HG02973 (cell line): ENCODE measurements at regions not wholly inside any gene's neighbourhood (a gene's known extent, or its start where the extent isn't known, plus 50 kb on each side); places are given as distances from the start of the nearest gene placed in this dataset.
"Not testable (repeated sequence)": the region's sequence is repeated elsewhere in the genome, so short reads cannot be mapped to it uniquely, and the experiment has no call there.

Experiments
- ATAC-seq: cut with Tn5 transposase; IDR thresholded peaks from one replicate; pipeline ENCODE4 v1.9.1; 2021; ENCODE audit warnings: moderate library complexity; ENCODE audit not compliant: unreplicated experiment

DNA sequence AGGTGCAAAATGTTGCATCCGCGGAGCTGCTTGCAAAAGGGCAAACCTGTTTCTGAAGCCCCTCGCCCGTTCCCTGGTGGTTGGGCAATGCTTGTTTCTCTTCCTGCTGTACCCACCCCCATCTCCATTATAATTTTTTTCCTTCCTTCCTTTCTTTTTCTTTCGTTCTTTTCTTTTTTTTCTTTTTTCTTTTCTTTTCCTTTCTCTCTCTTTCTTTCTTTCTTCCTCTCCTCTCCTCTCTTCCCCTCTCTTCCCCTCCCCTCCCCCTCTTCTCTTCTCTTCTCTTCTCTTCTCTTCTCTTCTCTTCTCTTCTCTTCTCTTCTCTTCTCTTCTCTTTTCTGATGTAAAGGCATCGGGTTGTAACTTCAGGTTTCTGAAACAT is 278.2 kb downstream of the GATA3 start:
- ATAC-seq = no peak

DNA sequence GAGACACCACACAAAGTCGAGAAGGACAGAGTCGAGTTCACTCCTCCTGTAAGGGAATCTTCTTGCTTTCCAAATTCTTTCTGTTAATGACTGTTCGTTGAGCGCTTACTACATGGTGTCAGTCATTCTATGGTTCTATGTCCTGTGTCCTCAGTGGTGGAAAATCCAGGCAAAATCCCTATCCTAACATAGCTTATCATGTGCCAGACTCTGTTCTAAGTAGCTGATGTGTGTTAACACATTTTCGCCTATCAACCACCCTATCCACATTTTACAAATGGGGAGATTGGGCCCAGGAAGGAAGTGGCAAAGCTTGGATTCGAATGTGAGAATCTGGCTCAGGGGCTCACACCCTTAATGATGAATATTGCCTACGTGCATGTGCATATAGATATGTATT is 280.1 kb downstream of the GATA3 start:
- ATAC-seq = no peak

DNA sequence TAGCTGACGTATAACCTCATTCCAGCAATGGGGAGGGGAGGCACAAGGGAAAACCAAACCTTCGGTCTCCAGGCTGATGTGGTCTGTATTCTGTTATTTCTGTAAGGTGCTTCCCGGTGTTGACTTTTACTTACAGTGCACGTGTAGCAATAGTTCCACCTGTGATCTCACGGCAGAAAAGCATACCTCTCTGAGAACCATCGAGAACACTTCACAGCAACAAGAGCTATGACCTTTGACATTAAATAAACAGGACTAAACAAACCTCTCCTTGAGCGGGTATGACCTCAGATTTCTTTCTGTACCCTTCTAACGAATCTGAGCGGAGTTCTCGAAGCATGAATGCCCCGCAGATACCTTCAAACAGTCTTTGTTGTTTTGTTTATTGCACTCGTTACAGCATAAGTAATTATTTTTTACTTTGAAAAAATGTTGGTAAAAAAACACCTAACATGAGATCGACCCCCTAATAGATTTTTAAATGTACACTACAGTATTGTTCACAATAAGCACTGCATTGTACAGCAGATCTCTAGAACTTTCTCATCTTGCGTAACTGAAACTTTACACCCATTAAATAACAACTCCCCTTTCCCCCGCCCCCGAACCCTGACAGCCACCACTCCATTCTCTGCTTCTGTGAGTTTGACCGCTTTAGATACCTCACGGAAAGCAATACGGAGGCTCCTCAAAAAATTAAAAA is 282.3 kb downstream of the GATA3 start:
- ATAC-seq = no peak

DNA sequence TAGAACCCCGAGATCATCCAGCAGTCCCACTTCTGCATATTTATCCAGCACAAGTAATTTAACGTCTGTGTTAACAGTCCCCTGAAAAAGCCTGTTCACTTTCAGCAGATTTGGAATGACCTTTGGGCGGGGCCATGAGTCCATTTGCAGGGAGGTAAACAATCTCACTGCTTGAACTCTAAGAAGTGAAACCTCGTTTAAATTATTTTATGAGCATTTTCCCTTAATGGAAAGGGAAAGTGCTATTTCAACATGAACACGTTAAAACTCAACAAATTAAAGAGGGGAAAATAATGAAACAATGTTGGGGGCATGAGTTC is 282.8 kb downstream of the GATA3 start:
- ATAC-seq = no peak

DNA sequence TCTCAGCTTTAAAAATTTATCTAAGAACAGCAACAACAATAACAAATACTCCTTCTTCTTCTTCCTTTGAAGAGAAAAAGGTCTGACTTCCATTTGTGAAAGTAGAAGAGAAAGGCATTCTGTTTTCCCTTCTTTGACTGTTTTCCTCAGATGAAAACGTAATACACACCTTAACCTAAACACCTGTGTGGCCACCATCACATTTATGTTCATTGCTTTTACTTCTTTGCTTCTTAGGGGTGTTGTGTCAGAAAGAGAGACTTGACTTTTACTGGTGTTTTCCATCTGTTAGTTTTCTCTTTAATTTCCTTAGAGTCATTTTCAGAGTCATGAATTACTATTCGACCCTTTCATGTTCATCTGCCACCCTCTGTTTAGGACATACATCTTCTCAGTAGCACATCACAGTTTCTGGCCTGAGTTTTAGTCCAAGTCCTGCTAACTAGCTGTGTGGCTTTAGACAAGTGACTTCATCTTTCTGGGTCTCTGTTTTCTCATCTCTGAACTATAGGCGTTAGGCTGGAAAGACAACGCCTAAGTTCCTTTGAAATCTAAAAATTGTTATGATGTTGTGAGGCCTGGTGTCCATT is 283.8 kb downstream of the GATA3 start:
- no peak for ATAC-seq

DNA sequence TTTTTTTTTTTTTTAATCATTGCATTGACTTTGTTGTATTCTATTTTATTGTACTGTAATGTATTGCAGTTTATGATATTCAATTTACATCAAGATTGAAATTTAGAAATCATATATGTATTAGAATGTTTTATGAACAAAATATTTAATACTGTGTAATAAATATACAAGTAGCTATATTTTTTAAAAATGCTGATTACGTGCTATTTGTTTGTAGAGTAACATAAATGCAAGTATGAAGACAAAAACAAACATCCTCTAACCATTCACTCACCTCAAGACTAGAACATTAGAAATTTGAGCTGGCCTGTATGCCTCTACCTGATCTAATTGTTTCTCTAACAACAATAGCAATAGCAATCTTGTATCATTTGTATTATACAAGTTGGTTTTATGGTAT is 290.3 kb downstream of the GATA3 start:
- no peak for ATAC-seq

DNA sequence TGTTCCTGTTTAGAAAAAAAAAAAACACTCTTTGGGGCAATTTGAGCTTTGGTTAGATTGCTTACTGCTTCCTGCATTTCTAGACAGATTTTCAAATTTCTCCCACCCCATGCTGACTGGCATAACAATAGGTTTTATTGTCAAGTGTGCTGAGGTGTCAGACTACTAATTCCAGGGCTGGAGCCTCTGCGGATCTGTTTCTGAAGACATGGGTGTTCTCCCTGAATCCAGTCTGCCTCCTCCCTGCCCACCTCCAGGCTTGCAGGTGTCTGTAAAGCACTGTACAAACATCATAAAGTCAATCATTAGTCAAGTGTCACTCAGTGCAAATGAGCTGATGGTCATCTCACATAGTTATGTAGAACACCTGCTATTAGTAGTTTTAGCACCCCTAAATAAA is 292.4 kb downstream of the GATA3 start:
- no peak for ATAC-seq

DNA sequence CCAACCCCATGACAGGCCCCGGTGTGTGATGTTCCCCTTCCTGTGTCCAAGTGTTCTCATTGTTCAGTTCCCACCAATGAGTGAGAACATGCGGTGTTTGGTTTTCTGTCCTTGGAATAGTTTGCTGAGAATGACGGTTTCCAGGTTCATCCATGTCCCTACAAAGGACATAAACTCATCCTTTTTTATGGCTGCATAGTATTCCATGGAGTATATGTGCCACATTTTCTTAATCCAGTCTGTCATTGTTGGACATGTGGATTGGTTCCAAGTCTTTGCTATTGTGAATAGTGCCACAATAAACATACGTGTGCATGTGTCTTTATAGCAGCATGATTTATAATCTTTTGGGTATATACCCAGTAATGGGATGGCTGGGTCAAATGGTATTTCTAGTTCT is 293.1 kb downstream of the GATA3 start:
- ATAC-seq = not testable (repeated sequence)

DNA sequence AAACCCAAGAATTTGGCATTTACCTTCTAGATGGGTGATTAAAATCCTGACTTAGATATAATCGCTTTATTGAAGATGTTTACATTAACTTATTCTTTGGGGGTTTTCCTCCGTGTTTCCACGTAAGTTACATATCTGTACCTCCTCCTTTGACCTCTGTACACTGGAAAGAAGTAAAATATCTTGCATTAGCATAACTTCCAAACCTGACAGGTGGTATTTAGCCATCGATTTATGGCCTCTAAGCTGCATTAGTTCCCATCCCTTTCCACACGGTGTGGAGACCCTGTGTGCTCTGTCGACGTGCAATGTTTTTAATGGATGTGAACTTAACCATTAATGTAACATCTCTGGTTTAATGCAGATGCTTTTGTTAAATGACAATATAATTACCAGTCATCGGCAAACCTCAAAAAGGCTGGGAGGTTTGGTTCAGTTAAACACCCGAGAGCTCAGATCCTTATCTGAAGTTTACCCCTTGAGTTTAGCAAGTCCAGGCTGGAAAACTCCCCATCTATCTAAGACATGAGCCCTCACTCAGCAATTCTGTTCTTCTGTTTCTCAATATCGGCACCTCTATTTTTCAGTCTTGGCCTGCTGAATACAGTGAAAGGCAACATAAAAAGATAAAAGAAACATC is 295.2 kb downstream of the GATA3 start:
- no peak for ATAC-seq

DNA sequence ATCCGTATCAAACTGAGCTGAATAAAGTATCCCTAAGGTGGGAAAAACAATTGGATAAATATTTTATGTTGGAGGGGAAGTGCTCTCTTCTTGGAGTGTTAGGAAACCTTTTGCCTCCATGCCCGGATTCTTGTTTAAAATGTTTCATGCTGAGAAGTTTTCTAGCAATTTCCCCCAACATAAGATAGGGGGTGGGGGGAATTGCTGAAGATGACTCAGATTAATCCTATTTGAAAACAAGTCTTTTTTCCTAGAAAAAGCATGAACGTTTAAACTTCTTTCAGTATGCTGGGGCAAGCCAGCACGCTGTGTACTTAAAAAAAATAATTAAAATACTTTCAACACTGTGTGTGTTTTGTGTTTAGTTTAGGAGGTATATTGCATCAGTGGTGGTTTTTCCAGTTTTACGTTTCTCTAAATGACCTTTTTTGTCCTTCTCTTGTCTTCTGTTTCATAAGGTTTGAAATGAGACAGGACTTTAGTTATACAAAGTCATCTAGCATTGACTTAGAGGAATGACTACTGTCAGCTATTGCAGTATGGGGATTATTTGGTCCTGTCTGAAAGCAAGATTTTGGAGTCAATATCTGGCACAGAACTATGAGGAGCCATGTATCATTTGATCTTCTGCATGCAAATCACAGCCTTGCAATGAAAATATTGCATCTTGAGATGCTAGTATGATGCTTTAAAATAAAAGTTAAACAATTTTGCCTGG is 295.9 kb downstream of the GATA3 start:
- no peak for ATAC-seq

DNA sequence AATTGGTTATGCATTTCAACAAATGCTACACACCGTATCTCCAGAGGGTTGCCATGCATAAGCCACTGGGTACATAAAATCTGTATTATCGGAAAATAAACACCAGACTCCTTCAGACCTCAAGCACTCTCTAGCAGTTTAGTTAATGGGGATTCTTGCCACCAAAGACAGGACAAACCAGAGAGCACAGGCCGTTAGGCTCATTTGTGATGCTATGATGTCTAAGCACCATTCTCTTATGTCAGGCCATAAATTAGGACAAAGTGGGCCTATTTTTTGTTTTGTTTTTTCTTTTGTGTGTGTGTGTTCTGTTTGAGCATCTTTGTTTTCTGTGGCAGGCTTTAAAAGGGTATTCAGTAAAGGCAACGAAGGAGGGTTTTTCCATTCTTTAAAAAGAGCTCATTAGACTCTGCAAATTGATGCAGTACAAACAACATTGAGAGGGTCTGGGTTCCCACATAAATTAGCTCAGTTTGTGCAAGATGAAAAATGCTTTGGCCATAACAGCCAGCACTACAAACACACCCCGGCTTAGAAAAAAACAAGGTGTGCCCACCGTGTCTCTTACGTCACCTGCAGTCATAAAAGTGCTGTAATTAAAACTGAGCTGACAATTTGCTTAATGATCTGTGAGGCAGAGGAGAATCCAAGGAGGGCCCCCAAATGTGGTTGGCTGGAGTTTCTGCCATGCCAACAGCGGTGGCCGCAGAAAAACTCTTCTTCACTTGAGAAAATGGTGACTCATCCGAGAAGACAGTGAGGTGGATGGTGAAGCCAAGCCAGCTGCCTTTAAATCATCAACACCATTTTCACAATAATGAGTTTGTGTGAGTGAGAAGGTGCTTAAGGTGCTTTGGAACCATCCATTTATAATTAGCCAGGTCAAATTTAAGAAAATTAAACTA is 297.9 kb downstream of the GATA3 start:
- no peak for ATAC-seq

DNA sequence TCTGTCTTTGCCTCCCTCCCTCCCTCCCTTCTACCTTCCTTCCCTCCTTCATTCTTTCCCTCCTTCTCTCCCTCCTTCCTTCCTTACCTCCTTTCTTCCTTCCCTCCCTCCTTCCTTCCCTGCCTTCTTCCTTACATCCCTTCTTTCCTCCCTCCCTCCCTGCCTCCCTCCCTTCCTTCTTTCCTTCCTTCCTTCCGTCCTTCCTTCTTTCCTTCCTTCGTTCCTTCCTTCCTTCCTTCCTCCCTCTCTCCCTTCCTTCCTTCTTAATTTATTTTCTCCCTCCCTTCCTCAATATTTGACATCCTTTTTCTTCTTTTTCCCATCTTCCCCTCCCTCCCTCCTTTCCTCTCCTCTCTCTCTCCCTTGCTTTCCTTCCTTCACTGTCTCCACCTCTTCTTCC is 301.8 kb downstream of the GATA3 start:
- ATAC-seq = no peak

DNA sequence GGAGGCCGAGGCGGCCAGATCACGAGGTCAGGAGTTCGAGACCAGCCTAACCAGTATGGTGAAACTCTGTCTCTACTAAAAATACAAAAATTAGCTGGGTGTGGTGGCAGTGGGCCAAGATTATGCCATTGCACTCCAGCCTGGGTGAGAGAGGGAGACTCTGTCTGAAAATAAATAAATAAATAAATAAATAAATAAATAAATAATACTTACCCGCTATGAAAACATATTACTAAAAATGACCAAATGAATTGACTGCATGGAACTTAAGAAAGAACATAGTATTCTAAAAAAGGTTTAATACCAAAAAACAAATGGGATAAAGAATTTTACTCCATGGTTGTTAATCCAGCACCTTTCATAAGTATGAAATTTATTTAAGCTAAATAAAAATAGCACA is 305.0 kb downstream of the GATA3 start:
- no peak for ATAC-seq

DNA sequence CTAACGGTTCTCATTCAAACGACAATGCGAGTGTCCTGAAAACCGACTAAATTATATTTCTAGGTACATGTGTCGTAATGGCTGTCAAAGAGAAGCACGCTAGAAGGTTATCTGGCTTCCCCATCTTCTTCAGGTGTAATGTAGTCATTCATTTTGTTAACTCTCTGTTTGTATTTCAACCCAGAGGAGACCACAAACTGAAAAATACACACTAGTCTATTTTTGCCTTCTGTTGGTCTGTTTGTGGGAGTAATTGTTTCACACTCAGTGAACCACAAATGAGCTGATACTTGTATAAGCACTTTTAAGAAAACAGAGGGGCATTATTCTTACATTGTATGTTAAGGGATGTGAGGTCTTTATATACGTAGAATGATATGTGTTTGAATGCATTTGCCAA is 305.9 kb downstream of the GATA3 start:
- ATAC-seq = no peak

DNA sequence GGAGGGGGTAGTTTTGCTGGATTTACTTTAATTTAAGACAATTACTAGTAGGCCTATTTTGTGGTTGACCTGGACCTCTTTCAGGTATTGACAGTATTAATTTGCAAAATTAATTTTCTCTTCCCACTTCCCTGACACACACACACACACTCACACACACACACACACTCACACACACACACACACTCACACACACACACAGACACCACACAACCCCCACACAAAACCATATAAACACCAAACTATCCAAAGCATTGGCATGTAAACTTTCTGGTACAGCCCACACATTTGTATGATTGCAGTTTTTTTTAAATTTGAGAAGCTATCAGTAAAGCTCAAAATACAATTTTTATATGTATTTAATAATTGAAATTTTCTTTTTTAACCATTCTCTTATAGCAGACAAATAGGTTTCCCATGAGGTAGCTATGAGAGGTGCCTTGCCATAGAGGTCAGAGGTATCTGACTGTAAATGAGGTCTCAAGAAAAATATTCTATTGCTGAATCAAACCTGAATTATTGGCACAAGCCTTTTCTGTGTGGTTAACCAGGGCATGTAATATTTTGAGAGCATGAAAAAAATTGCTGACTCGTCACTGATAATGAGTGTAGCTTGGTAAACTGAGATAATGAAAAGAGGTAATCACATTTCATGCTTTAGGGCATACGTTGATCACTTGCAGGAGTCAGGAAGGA is 306.5 kb downstream of the GATA3 start:
- no peak for ATAC-seq

DNA sequence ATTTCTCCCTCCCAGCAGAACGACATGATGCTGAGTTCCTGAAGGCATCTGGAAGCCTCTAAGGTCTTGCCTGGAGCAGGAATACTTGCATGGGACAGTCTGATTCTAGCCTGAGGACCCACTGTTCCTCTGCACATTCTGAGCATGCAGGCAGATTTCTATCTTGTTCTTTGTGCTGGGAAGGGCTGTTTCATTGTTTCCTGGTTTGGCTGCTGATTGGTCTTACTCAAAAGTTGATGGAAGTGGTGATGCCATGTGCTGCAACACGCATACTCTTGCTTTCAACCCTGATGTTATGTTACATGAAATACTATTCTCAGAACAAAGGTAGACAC is 307.0 kb downstream of the GATA3 start:
- no peak for ATAC-seq

DNA sequence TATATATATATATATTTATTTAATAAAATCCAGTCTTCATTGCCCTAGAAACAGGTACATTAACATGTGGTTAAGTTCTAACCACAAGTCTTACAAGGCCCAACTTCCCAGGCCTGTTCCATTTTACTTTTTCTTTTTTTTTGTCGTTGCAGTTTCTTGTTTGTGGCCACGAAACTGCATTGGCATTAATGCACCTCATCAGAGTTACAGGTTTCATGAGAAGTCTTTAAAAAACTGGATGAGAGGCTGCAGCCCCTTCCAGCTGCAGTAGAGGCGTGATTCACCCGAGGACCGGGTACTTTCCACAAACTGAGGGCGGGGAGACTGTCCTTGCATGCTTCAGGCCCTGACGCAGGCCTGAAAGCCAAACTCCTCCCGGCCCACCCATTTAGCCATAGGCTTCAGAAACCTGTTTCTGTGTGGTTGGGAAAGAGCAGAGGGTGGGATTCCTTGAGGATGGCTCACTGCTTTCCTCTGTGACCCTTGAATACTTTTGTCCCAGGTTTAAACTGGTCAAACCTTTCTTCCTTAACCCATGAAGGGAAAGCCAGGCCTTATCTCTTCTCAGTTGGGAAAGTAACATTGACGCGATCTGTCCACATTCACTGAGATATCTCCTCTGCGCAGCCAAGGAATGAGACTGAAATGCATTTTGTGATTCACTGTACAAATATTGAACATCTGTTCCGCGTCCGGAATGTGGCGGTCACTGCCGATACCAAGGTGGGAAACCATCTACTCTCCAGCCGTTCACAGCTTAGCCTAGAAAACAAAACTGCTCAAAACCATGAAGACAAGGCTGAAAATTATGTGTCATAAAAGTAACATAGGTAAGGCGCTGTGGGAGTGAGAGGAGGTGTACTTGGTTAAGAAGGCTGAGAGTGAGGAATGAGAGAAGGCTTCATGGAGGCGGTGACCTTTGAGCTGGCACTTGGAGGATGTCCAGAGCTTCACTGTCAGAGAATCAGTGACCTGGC is 311.7 kb downstream of the GATA3 start:
- ATAC-seq = no peak

DNA sequence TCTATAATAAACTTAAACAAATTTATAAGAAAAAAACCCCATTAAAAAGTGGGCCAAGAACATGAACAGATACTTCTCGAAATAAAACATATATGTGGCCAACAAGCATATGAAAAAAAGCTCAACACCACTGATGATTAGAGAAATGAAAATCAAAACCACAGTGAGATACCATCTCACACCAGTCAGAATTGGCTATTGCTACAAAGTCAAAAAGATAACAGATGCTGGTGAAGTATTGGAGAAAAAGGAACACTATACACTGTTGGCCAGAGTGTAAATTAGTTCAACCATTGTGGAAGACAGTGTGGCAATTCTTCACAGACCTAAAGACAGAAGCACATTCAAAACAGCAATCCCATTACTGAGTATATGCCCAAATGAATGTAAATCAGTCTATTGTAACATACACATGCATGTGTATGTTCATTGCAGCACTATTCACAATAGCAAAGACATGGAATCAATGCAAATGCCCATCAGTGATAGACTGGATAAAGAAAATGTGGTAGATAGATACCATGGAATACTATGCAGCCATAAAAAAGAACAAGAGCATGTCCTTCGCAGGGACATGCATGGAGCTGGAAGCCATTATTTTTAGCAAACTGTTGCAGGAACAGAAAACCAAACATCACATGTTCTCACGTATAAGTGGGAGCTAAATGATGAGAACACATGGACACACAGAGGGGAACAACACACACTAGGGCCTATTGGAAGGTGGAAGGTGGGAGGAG is 313.4 kb downstream of the GATA3 start:
- not testable (repeated sequence) for ATAC-seq

DNA sequence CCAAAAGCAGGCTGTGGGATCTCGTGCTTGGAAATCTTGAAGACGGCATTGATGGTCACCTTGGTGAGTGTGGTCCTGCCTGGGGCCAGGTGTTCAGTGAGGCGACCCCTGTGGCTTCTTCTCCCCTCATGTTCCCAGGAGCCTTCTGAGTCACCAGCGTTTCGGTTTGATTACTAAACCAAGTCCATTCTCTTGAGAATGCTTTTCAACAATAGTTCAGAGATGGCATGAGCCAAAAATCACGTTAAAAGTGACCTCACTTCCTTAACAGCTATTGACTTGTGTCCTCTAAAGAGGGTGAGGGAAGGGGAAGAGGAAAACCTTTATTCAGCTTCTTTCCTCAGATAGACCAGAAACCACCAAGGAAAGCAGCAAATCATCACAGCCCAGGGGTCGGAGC is 315.2 kb downstream of the GATA3 start:
- peak; percentile 75 for ATAC-seq
